ENCODE measurements at regions not wholly inside any gene's neighbourhood (a gene's known extent, or its start where the extent isn't known, plus 50 kb on each side); places are given as distances from the start of the nearest gene placed in this dataset.

DNA sequence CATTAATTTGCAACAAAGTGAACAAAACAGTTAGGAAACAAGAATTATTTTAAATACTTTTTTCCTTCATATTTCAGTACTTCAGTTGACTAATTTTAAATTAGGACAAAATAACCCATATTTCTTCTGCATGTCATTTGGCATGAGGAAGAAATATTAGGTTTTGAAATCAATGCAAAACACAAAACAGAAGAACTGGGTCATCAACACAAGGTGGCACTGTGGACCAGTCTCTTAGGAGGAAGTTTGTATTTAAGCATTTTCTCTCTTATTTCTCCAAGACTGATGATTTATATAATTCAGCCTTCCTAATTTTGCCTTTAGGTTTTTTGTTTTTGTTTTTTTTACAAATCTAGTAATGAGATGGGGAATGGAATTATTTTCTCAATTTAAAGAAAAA lies 352.8 kb upstream of the KCNH7 start:
- H3F3A ChIP-seq (ENCODE audit: low read depth) = no peaks in the 10 kb centered on the region
- no peak overlapping the region for H3K4me3 ChIP-seq (ENCODE audit: low read length, poor library complexity, severe bottlenecking)
- no peaks in the 10 kb centered on the region for H3K79me2 ChIP-seq (ENCODE audit: insufficient read depth, low read length)
- H3K4me1 ChIP-seq (ENCODE audit: insufficient read depth, low read length, poor library complexity, severe bottlenecking) = no peaks in the 10 kb centered on the region
- no peaks in the 10 kb centered on the region for H4K20me1 ChIP-seq (ENCODE audit: insufficient read depth, low read length, poor library complexity, severe bottlenecking)
- no peak for TF ChIP-seq EZH2phosphoT487 (IDR thresholded peaks at IDR 0.05; ENCODE audit: borderline replicate concordance)
- TF ChIP-seq, protein P1, sequence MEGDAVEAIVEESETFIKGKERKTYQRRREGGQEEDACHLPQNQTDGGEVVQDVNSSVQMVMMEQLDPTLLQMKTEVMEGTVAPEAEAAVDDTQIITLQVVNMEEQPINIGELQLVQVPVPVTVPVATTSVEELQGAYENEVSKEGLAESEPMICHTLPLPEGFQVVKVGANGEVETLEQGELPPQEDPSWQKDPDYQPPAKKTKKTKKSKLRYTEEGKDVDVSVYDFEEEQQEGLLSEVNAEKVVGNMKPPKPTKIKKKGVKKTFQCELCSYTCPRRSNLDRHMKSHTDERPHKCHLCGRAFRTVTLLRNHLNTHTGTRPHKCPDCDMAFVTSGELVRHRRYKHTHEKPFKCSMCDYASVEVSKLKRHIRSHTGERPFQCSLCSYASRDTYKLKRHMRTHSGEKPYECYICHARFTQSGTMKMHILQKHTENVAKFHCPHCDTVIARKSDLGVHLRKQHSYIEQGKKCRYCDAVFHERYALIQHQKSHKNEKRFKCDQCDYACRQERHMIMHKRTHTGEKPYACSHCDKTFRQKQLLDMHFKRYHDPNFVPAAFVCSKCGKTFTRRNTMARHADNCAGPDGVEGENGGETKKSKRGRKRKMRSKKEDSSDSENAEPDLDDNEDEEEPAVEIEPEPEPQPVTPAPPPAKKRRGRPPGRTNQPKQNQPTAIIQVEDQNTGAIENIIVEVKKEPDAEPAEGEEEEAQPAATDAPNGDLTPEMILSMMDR (conservative IDR thresholded peaks at IDR 0.05; ENCODE audit: low read length) = peak; percentile 75
- no peaks in the 10 kb centered on the region for H3K9me2 ChIP-seq (replicated peaks; ENCODE audit: low read depth, low read length)
- H2AFZ ChIP-seq (ENCODE audit: low read length) = no peak overlapping the region
- no peaks in the 10 kb centered on the region for H3K36me3 ChIP-seq (ENCODE audit: insufficient read depth, low read length)
- H3K27me3 ChIP-seq (ENCODE audit: insufficient read depth, low read length, poor library complexity, severe bottlenecking) = no peaks in the 10 kb centered on the region
- H3K4me2 ChIP-seq (ENCODE audit: low read depth, low read length, poor library complexity, severe bottlenecking) = no peak overlapping the region
- no peaks in the 10 kb centered on the region for H3K9me3 ChIP-seq (ENCODE audit: insufficient read depth, low read depth, low read length)
- no peak overlapping the region for H3K9ac ChIP-seq (ENCODE audit: low read depth, low read length, poor library complexity, severe bottlenecking)

DNA sequence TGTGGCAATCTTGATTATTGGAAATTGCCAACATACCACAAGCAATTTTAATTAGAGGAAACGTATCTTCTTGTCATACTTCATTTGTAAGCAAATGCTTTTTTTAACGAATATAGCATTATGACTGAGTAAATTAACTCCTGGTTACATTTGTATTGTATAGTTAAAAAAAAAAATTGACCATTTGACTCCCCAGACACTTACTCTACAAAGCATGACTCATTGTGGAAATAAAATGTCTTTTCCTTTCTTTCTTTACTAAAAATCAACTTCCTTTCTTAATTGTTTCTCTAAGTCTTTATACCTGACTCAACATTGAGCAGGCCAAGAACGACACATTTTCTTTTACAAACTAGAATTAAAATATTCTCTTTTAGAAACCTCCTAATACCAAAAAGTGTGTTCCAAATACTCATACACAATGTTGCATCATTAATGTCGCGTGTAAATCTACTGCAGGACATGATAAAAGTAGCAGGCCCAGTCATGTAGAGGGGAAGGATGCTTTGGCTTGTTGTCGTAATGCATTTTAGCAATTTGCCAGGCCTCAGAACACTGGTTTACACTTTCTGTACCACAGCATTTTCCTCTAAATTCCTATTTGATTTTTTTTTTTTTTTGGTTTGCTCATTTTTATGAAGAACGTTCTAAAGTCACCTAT lies 349.6 kb upstream of the KCNH7 start:
- Histone ChIP-seq H3K36me3 (ENCODE audit: insufficient read depth, low read length) (no peaks in the 10 kb centered on the region), H3K4me1 (ENCODE audit: insufficient read depth, low read length, poor library complexity, severe bottlenecking) (no peaks in the 10 kb centered on the region), H3K4me2 (ENCODE audit: low read depth, low read length, poor library complexity, severe bottlenecking) (no peak overlapping the region), H3K27me3 (ENCODE audit: insufficient read depth, low read length, poor library complexity, severe bottlenecking) (no peaks in the 10 kb centered on the region), H3K9me3 (ENCODE audit: insufficient read depth, low read depth, low read length) (no peaks in the 10 kb centered on the region), H3K4me3 (ENCODE audit: low read length, poor library complexity, severe bottlenecking) (no peak overlapping the region), H2AFZ (ENCODE audit: low read length) (no peak overlapping the region), H3K79me2 (ENCODE audit: insufficient read depth, low read length) (no peaks in the 10 kb centered on the region), H3K9ac (ENCODE audit: low read depth, low read length, poor library complexity, severe bottlenecking) (no peak overlapping the region), H3F3A (ENCODE audit: low read depth) (no peaks in the 10 kb centered on the region), H3K9me2 (replicated peaks; ENCODE audit: low read depth, low read length) (no peaks in the 10 kb centered on the region), H4K20me1 (ENCODE audit: insufficient read depth, low read length, poor library complexity, severe bottlenecking) (no peaks in the 10 kb centered on the region)
- TF ChIP-seq, protein P1 (conservative IDR thresholded peaks at IDR 0.05; ENCODE audit: low read length) = no peak
- no peak for TF ChIP-seq EZH2phosphoT487 (IDR thresholded peaks at IDR 0.05; ENCODE audit: borderline replicate concordance)

DNA sequence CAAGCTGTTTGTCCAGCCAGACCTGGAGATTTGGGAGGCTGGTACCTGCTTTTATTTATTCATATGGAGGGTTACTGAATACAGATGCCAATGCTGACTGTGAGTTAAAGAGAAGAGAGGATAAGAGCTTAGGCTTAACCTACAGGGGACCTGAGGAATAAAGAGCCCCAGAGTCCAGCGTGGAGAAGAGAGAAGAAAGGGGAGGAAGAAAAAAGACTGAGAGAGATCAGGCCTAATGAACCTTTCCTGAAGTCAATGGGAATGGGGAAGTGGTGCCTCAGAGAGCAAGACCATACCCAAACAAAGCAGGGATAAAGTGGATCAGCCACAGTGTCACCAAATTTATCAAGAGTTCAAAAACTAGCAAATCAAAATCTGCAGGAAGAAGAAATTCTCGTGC lies 348.6 kb upstream of the KCNH7 start:
- Histone ChIP-seq H3K27me3 (ENCODE audit: insufficient read depth, low read length, poor library complexity, severe bottlenecking) (no peaks in the 10 kb centered on the region), H4K20me1 (ENCODE audit: insufficient read depth, low read length, poor library complexity, severe bottlenecking) (no peaks in the 10 kb centered on the region), H3K9me3 (ENCODE audit: insufficient read depth, low read depth, low read length) (no peaks in the 10 kb centered on the region), H3K4me3 (ENCODE audit: low read length, poor library complexity, severe bottlenecking) (no peak overlapping the region), H3K36me3 (ENCODE audit: insufficient read depth, low read length) (no peaks in the 10 kb centered on the region), H3K9ac (ENCODE audit: low read depth, low read length, poor library complexity, severe bottlenecking) (no peak overlapping the region), H3K4me2 (ENCODE audit: low read depth, low read length, poor library complexity, severe bottlenecking) (no peak overlapping the region), H3K4me1 (ENCODE audit: insufficient read depth, low read length, poor library complexity, severe bottlenecking) (no peaks in the 10 kb centered on the region), H3K9me2 (replicated peaks; ENCODE audit: low read depth, low read length) (no peaks in the 10 kb centered on the region), H3F3A (ENCODE audit: low read depth) (no peaks in the 10 kb centered on the region), H2AFZ (ENCODE audit: low read length) (no peak overlapping the region), H3K79me2 (ENCODE audit: insufficient read depth, low read length) (no peaks in the 10 kb centered on the region)
- TF ChIP-seq, protein P1 (conservative IDR thresholded peaks at IDR 0.05; ENCODE audit: low read length) = no peak
- TF ChIP-seq EZH2phosphoT487 (IDR thresholded peaks at IDR 0.05; ENCODE audit: borderline replicate concordance) = no peak
